HepG2 (cell line): ENCODE measurements at regions not wholly inside any gene's neighbourhood (a gene's known extent, or its start where the extent isn't known, plus 50 kb on each side); places are given as distances from the start of the nearest gene placed in this dataset.

Experiments
- BHLHE40 ChIP-seq: IDR thresholded peaks from 2 replicates; pipeline ENCODE4 v1.6.1; 2011; ENCODE audit warnings: low read length, improper control_type of control experiment
- CHD2 ChIP-seq: IDR thresholded peaks from 2 replicates; pipeline ENCODE4 v1.6.1; 2011; ENCODE audit warnings: low read depth, low read length, improper control_type of control experiment
- DR1 ChIP-seq: sonication (generic); formaldehyde crosslinking; IDR thresholded peaks from 2 replicates; pipeline ENCODE4 v1.8.0; 2021; ENCODE audit warnings: mild to moderate bottlenecking, missing genetic modification reagents, inconsistent platforms
- FOSL1 ChIP-seq: sonication (generic); formaldehyde crosslinking; IDR thresholded peaks from 2 replicates; pipeline ENCODE4 v1.9.0; 2021; ENCODE audit warnings: missing genetic modification reagents, borderline replicate concordance
- KDM5B ChIP-seq: sonication (generic); formaldehyde crosslinking; IDR thresholded peaks from 2 replicates; pipeline ENCODE4 v1.4.0; 2020; ENCODE audit warnings: missing genetic modification reagents, mild to moderate bottlenecking, borderline replicate concordance
- MYC ChIP-seq: sonication (generic); formaldehyde crosslinking; IDR thresholded peaks from 2 replicates; pipeline ENCODE4 v1.9.0; 2021; ENCODE audit warnings: missing genetic modification reagents, borderline replicate concordance
- MYNN ChIP-seq: sonication (generic); formaldehyde crosslinking; IDR thresholded peaks from 2 replicates; pipeline ENCODE4 v1.4.0; 2020; ENCODE audit warnings: mild to moderate bottlenecking, low read depth, missing genetic modification reagents
- NCOR1 ChIP-seq: fragments of 200-600 bp; sonication (generic); IDR thresholded peaks from 2 replicates; pipeline ENCODE4 v1.7.0; 2017; ENCODE audit warnings: antibody characterized with exemption, low read length, borderline replicate concordance
- NR2F6 ChIP-seq, 2 experiments: IDR thresholded peaks; 2 replicates each; pipeline ENCODE4 v1.6.1; 2016; ENCODE audit warnings: antibody characterized with exemption in 1 of 2, mild to moderate bottlenecking in 1 of 2
- PBX3 ChIP-seq: sonication (generic); formaldehyde crosslinking; IDR thresholded peaks from 2 replicates; pipeline ENCODE4 v1.8.1; 2023; ENCODE audit warnings: missing genetic modification reagents, inconsistent platforms, borderline replicate concordance
- PHB2 ChIP-seq: fragments of 450-650 bp; IDR thresholded peaks from 2 replicates; pipeline ENCODE4 v1.6.1; 2018; ENCODE audit not compliant: partially characterized antibody
- ZNF317 ChIP-seq: sonication (generic); formaldehyde crosslinking; IDR thresholded peaks from 2 replicates; pipeline ENCODE4 v1.5.0; 2020; ENCODE audit warnings: mild to moderate bottlenecking, missing genetic modification reagents
- ZNF484 ChIP-seq: sonication (generic); formaldehyde crosslinking; IDR thresholded peaks from 2 replicates; pipeline ENCODE4 v1.5.1; 2020; ENCODE audit warnings: mild to moderate bottlenecking, low read depth, missing genetic modification reagents, borderline replicate concordance
- ZNF713 ChIP-seq: sonication (generic); formaldehyde crosslinking; IDR thresholded peaks from 2 replicates; pipeline ENCODE4 v1.4.0; 2020; ENCODE audit warnings: mild to moderate bottlenecking, missing genetic modification reagents
- ZNF75D ChIP-seq: sonication (generic); formaldehyde crosslinking; IDR thresholded peaks from 2 replicates; pipeline ENCODE4 v1.8.1; 2023; ENCODE audit warnings: missing genetic modification reagents, mild to moderate bottlenecking, borderline replicate concordance
- ZNF792 ChIP-seq: IDR thresholded peaks from 2 replicates; pipeline ENCODE4 v1.6.1; 2016
- ZNF879 ChIP-seq: sonication (generic); formaldehyde crosslinking; IDR thresholded peaks from 2 replicates; pipeline ENCODE4 v1.8.1; 2023; ENCODE audit warnings: missing genetic modification reagents
- TF ChIP-seq, protein P1 (sequence below): sonication (generic); formaldehyde crosslinking; IDR thresholded peaks from 2 replicates; pipeline ENCODE4 v1.8.0; 2022; ENCODE audit warnings: mild to moderate bottlenecking, missing genetic modification reagents; ENCODE audit not compliant: insufficient replicate concordance
- TF ChIP-seq, protein P2 (sequence below): sonication (generic); formaldehyde crosslinking; IDR thresholded peaks from 2 replicates; pipeline ENCODE4 v1.5.1; 2020; ENCODE audit warnings: missing genetic modification reagents, mild to moderate bottlenecking, borderline replicate concordance
- TF ChIP-seq, protein P3 (sequence below): sonication (generic); formaldehyde crosslinking; conservative IDR thresholded peaks from 2 replicates; pipeline ENCODE4 v1.8.0; 2022; ENCODE audit warnings: low read depth, missing genetic modification reagents
- TF ChIP-seq, protein P4 (sequence below): sonication (generic); formaldehyde crosslinking; IDR thresholded peaks from 2 replicates; pipeline ENCODE4 v1.5.0; 2020; ENCODE audit warnings: mild to moderate bottlenecking, missing genetic modification reagents

GRCh38 chr9:124110307-124110915 lies 98.8 kb downstream of the LHX2 start (continued):
- TF ChIP-seq CHD2: no peak
- TF ChIP-seq PHB2: no peak
- peak; percentile 96 for TF ChIP-seq ZNF317 (CRISPR knock-in tag)
- TF ChIP-seq, protein P1, sequence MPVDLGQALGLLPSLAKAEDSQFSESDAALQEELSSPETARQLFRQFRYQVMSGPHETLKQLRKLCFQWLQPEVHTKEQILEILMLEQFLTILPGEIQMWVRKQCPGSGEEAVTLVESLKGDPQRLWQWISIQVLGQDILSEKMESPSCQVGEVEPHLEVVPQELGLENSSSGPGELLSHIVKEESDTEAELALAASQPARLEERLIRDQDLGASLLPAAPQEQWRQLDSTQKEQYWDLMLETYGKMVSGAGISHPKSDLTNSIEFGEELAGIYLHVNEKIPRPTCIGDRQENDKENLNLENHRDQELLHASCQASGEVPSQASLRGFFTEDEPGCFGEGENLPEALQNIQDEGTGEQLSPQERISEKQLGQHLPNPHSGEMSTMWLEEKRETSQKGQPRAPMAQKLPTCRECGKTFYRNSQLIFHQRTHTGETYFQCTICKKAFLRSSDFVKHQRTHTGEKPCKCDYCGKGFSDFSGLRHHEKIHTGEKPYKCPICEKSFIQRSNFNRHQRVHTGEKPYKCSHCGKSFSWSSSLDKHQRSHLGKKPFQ (CRISPR knock-in tag): peak; percentile 99
- TF ChIP-seq, protein P2, sequence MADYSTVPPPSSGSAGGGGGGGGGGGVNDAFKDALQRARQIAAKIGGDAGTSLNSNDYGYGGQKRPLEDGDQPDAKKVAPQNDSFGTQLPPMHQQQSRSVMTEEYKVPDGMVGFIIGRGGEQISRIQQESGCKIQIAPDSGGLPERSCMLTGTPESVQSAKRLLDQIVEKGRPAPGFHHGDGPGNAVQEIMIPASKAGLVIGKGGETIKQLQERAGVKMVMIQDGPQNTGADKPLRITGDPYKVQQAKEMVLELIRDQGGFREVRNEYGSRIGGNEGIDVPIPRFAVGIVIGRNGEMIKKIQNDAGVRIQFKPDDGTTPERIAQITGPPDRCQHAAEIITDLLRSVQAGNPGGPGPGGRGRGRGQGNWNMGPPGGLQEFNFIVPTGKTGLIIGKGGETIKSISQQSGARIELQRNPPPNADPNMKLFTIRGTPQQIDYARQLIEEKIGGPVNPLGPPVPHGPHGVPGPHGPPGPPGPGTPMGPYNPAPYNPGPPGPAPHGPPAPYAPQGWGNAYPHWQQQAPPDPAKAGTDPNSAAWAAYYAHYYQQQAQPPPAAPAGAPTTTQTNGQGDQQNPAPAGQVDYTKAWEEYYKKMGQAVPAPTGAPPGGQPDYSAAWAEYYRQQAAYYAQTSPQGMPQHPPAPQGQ (CRISPR knock-in tag): no peak
- TF ChIP-seq, protein P3, sequence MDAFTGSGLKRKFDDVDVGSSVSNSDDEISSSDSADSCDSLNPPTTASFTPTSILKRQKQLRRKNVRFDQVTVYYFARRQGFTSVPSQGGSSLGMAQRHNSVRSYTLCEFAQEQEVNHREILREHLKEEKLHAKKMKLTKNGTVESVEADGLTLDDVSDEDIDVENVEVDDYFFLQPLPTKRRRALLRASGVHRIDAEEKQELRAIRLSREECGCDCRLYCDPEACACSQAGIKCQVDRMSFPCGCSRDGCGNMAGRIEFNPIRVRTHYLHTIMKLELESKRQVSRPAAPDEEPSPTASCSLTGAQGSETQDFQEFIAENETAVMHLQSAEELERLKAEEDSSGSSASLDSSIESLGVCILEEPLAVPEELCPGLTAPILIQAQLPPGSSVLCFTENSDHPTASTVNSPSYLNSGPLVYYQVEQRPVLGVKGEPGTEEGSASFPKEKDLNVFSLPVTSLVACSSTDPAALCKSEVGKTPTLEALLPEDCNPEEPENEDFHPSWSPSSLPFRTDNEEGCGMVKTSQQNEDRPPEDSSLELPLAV (CRISPR knock-in tag): peak; percentile 98
- TF ChIP-seq, protein P4, sequence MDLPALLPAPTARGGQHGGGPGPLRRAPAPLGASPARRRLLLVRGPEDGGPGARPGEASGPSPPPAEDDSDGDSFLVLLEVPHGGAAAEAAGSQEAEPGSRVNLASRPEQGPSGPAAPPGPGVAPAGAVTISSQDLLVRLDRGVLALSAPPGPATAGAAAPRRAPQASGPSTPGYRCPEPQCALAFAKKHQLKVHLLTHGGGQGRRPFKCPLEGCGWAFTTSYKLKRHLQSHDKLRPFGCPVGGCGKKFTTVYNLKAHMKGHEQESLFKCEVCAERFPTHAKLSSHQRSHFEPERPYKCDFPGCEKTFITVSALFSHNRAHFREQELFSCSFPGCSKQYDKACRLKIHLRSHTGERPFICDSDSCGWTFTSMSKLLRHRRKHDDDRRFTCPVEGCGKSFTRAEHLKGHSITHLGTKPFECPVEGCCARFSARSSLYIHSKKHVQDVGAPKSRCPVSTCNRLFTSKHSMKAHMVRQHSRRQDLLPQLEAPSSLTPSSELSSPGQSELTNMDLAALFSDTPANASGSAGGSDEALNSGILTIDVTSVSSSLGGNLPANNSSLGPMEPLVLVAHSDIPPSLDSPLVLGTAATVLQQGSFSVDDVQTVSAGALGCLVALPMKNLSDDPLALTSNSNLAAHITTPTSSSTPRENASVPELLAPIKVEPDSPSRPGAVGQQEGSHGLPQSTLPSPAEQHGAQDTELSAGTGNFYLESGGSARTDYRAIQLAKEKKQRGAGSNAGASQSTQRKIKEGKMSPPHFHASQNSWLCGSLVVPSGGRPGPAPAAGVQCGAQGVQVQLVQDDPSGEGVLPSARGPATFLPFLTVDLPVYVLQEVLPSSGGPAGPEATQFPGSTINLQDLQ (CRISPR knock-in tag): peak; percentile 99
- TF ChIP-seq PBX3 (CRISPR knock-in tag): peak; percentile 100
- peak; percentile 98; the same call in 1 of the 2 replicates for TF ChIP-seq ZNF484
- TF ChIP-seq DR1 (CRISPR knock-in tag): peak; percentile 88
- 0 out of 2 replicates have a peak, but pooled peaks have one; percentile 4 for TF ChIP-seq BHLHE40
- peak; percentile 99 for TF ChIP-seq MYNN (CRISPR knock-in tag)
- TF ChIP-seq NCOR1: no peak
- peak; percentile 100 for TF ChIP-seq ZNF792 (CRISPR knock-in tag)
- TF ChIP-seq ZNF75D (CRISPR knock-in tag): peak; percentile 99
- TF ChIP-seq MYC: peak; percentile 94
- TF ChIP-seq KDM5B (CRISPR knock-in tag): peak; percentile 100
- TF ChIP-seq FOSL1 (CRISPR knock-in tag): peak; percentile 95
- peak; percentile 100 for TF ChIP-seq ZNF879 (CRISPR knock-in tag)
- TF ChIP-seq NR2F6 (IDR thresholded peaks at IDR 0.05): no peak
- TF ChIP-seq NR2F6 (CRISPR knock-in tag; IDR thresholded peaks at IDR 0.05): peak; percentile 93
- TF ChIP-seq ZNF713: peak; percentile 94; the same call in 1 of the 2 replicates
